Body of pancreas (tissue), 4 donors: ENCODE measurements at regions not wholly inside any gene's neighbourhood (a gene's known extent, or its start where the extent isn't known, plus 50 kb on each side); places are given as distances from the start of the nearest gene placed in this dataset.

Experiments used
- ATAC-seq: fragments of 150-250 bp; one replicate; pipeline ENCODE4 v1.9.1; 2016
- DNase-seq, 4 donors: peaks; one replicate each; pipeline ENCODE4 v3.0.0-alpha.2; 2019
- H3K27ac ChIP-seq, 4 donors: fragments of 200-600 bp; sonication (generic); 1 replicate in 3 of 4; 2 replicates in 1 of 4; pipeline versions ENCODE4 v1.5.1 to v1.6.1; 2016 to 2019; ENCODE audit warnings: mild to moderate bottlenecking in 1 of 4, mixed read lengths in 1 of 4, moderate library complexity in 1 of 4
- H3K27me3 ChIP-seq, 2 donors: fragments of 200-600 bp; sonication (generic); one replicate each; pipeline ENCODE4 v1.6.0; 2016; ENCODE audit warnings: mild to moderate bottlenecking in 1 of 2
- H3K36me3 ChIP-seq, 2 donors: fragments of 200-600 bp; sonication (generic); replicated peaks in 1 of 2; 2 replicates each; pipeline ENCODE4 v1.5.1; 2016; ENCODE audit warnings: low read depth in 2 of 2; ENCODE audit not compliant: insufficient read depth in 1 of 2
- H3K4me1 ChIP-seq: fragments of 200-600 bp; sonication (generic); one replicate; pipeline ENCODE4 v1.6.0; 2016
- H3K4me3 ChIP-seq, 2 donors: fragments of 200-600 bp; sonication (generic); 1 replicate in 1 of 2; 2 replicates in 1 of 2; pipeline ENCODE4 v1.5.1; 2016 to 2019
- H3K9me3 ChIP-seq, 3 donors: fragments of 200-600 bp; sonication (generic); 1 replicate in 2 of 3; 2 replicates in 1 of 3; pipeline ENCODE4 v1.5.1; 2016
- CTCF ChIP-seq, 7 experiments: fragments of 450-650 bp in 4 of 7; fragments of 200-600 bp in 3 of 7; sonication (generic) in 3 of 7; IDR thresholded peaks; one replicate each; pipeline ENCODE4 v1.5.1; 2016 to 2019; ENCODE audit warnings: antibody characterized with exemption in 7 of 7
- POLR2A ChIP-seq, 3 donors: fragments of 450-650 bp; IDR thresholded peaks; one replicate each; pipeline ENCODE4 v1.6.1; 2016; ENCODE audit warnings: antibody characterized with exemption in 3 of 3, mild to moderate bottlenecking in 2 of 3
- WGBS, 2 donors: methylation state at CpG; one replicate each; pipeline ENCODE4 v1.1.5; 2017; 5-methylcytosine and 5-hydroxymethylcytosine counted together
- intact Hi-C: fragments of 100-400 bp; cut with DNase I; formaldehyde crosslinking; loops from one replicate; pipeline ENCODE4 v1.15.1; 2023

GRCh38 chr11:112367895-112368294 lies 107.2 kb upstream of the PLET1 start:
- TF ChIP-seq CTCF (IDR thresholded peaks at IDR 0.05) (no peak), POLR2A (IDR thresholded peaks at IDR 0.05) (no peak)
- DNase-seq: no peak
- H3K36me3 ChIP-seq: no peaks in the 10 kb centered on the region
- no peaks in the 10 kb centered on the region for H3K9me3 ChIP-seq
- H3K4me1 ChIP-seq: no peaks in the 10 kb centered on the region
- H3K27me3 ChIP-seq: no peaks in the 10 kb centered on the region
- no peak overlapping the region for H3K27ac ChIP-seq
- 80 to 89% methylated on average over 5 of the region's 5 CpGs for WGBS, 2 donors
- no peak overlapping the region for H3K4me3 ChIP-seq
- no peak for ATAC-seq
- intact Hi-C loops: no loop called here

- H3K36me3 ChIP-seq: no peaks in the 10 kb centered on the region
- H3K9me3 ChIP-seq: no peaks in the 10 kb centered on the region
- no peak overlapping the region for H3K27ac ChIP-seq
- H3K27me3 ChIP-seq: no peaks in the 10 kb centered on the region
- H3K4me1 ChIP-seq: no peaks in the 10 kb centered on the region
- TF ChIP-seq POLR2A (IDR thresholded peaks at IDR 0.05): no peak
- TF ChIP-seq CTCF (IDR thresholded peaks at IDR 0.05): no peak
- ATAC-seq: no peak
- no peak for DNase-seq
- intact Hi-C loops: no loop called here
- WGBS, 2 donors: 67 to 71% methylated on average over 1 of the region's 1 CpG
- no peak overlapping the region for H3K4me3 ChIP-seq
Observed at GRCh38 chr11:112368381-112368780, 107.7 kb upstream of the PLET1 start.

- no peak overlapping the region for H3K4me3 ChIP-seq
- TF ChIP-seq POLR2A (IDR thresholded peaks at IDR 0.05): no peak
- no peak for TF ChIP-seq CTCF (IDR thresholded peaks at IDR 0.05)
- H3K27me3 ChIP-seq: no peaks in the 10 kb centered on the region
- intact Hi-C loops: no loop called here
- ATAC-seq (no peak), DNase-seq (no peak)
- no peak overlapping the region for H3K27ac ChIP-seq
- H3K9me3 ChIP-seq: no peaks in the 10 kb centered on the region
- H3K4me1 ChIP-seq: no peaks in the 10 kb centered on the region
- no peaks in the 10 kb centered on the region for H3K36me3 ChIP-seq
- 60 to 71% methylated on average over 1 of the region's 1 CpG for WGBS, 2 donors
Observed at GRCh38 chr11:112369374-112369773, 108.7 kb upstream of the PLET1 start.

GRCh38 chr11:112369916-112370315 lies 109.3 kb upstream of the PLET1 start:
- intact Hi-C loops: no loop called here
- Histone ChIP-seq H3K36me3 (no peaks in the 10 kb centered on the region), H3K27ac (no peak overlapping the region), H3K4me1 (no peaks in the 10 kb centered on the region), H3K9me3 (no peaks in the 10 kb centered on the region), H3K27me3 (no peaks in the 10 kb centered on the region), H3K4me3 (no peak overlapping the region)
- DNase-seq (no peak), ATAC-seq (no peak)
- TF ChIP-seq POLR2A (IDR thresholded peaks at IDR 0.05): no peak
- TF ChIP-seq CTCF (IDR thresholded peaks at IDR 0.05): no peak
- WGBS, 2 donors: 64 to 72% methylated on average over 5 of the region's 5 CpGs

- WGBS, 2 donors: 76 to 82% methylated on average over 9 of the region's 9 CpGs
Observed at GRCh38 chr11:112374486-112375140, 114.0 kb upstream of the PLET1 start.

More at GRCh38 chr11:112374486-112375140, 114.0 kb upstream of the PLET1 start:
- Histone ChIP-seq H3K4me1 (no peaks in the 10 kb centered on the region), H3K27me3 (no peaks in the 10 kb centered on the region), H3K36me3 (no peaks in the 10 kb centered on the region), H3K4me3 (no peak overlapping the region), H3K27ac (no peak overlapping the region), H3K9me3 (no peaks in the 10 kb centered on the region)
- ATAC-seq: no peak
- DNase-seq: no peak
- no peak for TF ChIP-seq POLR2A (IDR thresholded peaks at IDR 0.05)
- no peak for TF ChIP-seq CTCF (IDR thresholded peaks at IDR 0.05)
- intact Hi-C loops: no loop called here
